Neural cell (in vitro differentiated cells): ENCODE measurements at regions not wholly inside any gene's neighbourhood (a gene's known extent, or its start where the extent isn't known, plus 50 kb on each side); places are given as distances from the start of the nearest gene placed in this dataset.

Source experiments
- EP300 ChIP-seq: fragments of 450-650 bp; conservative IDR thresholded peaks from 2 replicates; pipeline ENCODE4 v1.6.1; 2014; ENCODE audit warnings: antibody characterized with exemption, mild to moderate bottlenecking, moderate library complexity; ENCODE audit not compliant: poor library complexity, severe bottlenecking
- EZH2 ChIP-seq: fragments of 200-600, 300-800 bp; shearing (Covaris generic), sonication (generic); IDR thresholded peaks from 2 replicates; pipeline ENCODE4 v1.6.1; 2014; ENCODE audit warnings: antibody characterized with exemption, low read length, borderline replicate concordance, mild to moderate bottlenecking; ENCODE audit not compliant: insufficient read depth, poor library complexity, severe bottlenecking
- MXI1 ChIP-seq: fragments of 450-650 bp; conservative IDR thresholded peaks from 2 replicates; pipeline ENCODE4 v1.6.1; 2014; ENCODE audit warnings: antibody characterized with exemption, mild to moderate bottlenecking; ENCODE audit not compliant: poor library complexity, severe bottlenecking
- POLR2AphosphoS5 ChIP-seq: IDR thresholded peaks from 2 replicates; pipeline ENCODE4 v1.6.1; 2012
- RAD21 ChIP-seq: fragments of 450-650 bp; conservative IDR thresholded peaks from 2 replicates; pipeline ENCODE4 v1.6.1; 2014; ENCODE audit warnings: antibody characterized with exemption, mild to moderate bottlenecking, moderate library complexity
- TAF1 ChIP-seq: IDR thresholded peaks from 2 replicates; pipeline ENCODE4 v1.6.1; 2012; ENCODE audit warnings: low read depth
- TF ChIP-seq, protein P1 (sequence below): fragments of 450-650 bp; IDR thresholded peaks from 2 replicates; pipeline ENCODE4 v1.5.1; 2014; ENCODE audit warnings: antibody characterized with exemption, mild to moderate bottlenecking, moderate library complexity; ENCODE audit not compliant: poor library complexity, severe bottlenecking
- TF ChIP-seq, protein P2 (sequence below): IDR thresholded peaks from 2 replicates; pipeline ENCODE4 v1.6.1; 2012; ENCODE audit warnings: borderline replicate concordance

DNA sequence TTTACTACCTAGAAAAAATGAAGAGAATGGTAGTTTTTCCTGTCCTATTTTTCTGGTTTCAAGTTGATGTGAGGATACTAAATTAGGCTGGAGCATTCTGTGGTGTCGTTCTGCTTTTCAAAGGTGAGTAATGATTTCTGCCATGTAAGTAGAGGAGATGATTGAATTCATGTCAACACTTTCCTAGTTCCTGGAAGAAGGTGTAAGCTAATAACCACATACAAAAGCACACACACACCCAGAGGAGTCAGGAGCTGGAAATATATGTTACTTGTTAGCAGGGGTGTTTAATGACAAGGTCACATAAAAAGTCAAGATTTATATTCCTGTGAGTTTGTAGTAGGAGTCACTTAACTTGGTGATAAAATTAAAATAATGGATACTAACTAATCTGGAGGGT lies 172.1 kb downstream of the TMX3 start:
- TF ChIP-seq EP300 (peak; percentile 69), POLR2AphosphoS5 (peak; percentile 58), RAD21 (peak; percentile 9), MXI1 (no peak), EZH2 (no peak), TAF1 (no peak)
- TF ChIP-seq, protein P1, sequence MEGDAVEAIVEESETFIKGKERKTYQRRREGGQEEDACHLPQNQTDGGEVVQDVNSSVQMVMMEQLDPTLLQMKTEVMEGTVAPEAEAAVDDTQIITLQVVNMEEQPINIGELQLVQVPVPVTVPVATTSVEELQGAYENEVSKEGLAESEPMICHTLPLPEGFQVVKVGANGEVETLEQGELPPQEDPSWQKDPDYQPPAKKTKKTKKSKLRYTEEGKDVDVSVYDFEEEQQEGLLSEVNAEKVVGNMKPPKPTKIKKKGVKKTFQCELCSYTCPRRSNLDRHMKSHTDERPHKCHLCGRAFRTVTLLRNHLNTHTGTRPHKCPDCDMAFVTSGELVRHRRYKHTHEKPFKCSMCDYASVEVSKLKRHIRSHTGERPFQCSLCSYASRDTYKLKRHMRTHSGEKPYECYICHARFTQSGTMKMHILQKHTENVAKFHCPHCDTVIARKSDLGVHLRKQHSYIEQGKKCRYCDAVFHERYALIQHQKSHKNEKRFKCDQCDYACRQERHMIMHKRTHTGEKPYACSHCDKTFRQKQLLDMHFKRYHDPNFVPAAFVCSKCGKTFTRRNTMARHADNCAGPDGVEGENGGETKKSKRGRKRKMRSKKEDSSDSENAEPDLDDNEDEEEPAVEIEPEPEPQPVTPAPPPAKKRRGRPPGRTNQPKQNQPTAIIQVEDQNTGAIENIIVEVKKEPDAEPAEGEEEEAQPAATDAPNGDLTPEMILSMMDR = no peak
- TF ChIP-seq, protein P2, sequence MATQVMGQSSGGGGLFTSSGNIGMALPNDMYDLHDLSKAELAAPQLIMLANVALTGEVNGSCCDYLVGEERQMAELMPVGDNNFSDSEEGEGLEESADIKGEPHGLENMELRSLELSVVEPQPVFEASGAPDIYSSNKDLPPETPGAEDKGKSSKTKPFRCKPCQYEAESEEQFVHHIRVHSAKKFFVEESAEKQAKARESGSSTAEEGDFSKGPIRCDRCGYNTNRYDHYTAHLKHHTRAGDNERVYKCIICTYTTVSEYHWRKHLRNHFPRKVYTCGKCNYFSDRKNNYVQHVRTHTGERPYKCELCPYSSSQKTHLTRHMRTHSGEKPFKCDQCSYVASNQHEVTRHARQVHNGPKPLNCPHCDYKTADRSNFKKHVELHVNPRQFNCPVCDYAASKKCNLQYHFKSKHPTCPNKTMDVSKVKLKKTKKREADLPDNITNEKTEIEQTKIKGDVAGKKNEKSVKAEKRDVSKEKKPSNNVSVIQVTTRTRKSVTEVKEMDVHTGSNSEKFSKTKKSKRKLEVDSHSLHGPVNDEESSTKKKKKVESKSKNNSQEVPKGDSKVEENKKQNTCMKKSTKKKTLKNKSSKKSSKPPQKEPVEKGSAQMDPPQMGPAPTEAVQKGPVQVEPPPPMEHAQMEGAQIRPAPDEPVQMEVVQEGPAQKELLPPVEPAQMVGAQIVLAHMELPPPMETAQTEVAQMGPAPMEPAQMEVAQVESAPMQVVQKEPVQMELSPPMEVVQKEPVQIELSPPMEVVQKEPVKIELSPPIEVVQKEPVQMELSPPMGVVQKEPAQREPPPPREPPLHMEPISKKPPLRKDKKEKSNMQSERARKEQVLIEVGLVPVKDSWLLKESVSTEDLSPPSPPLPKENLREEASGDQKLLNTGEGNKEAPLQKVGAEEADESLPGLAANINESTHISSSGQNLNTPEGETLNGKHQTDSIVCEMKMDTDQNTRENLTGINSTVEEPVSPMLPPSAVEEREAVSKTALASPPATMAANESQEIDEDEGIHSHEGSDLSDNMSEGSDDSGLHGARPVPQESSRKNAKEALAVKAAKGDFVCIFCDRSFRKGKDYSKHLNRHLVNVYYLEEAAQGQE = peak; percentile 91
